Activated effector memory CD4-positive, alpha-beta T cell treated with anti-CD3 and anti-CD28 coated beads, Interleukin-2, amount 50 U/mL, for 16 hours (primary cell): ENCODE measurements at regions not wholly inside any gene's neighbourhood (a gene's known extent, or its start where the extent isn't known, plus 50 kb on each side); places are given as distances from the start of the nearest gene placed in this dataset.
"Not testable (repeated sequence)": the region's sequence is repeated elsewhere in the genome, so short reads cannot be mapped to it uniquely, and the experiment has no call there.

Experiments used
- DNase-seq: peaks from one replicate; pipeline ENCODE4 v3.0.0-alpha.2; 2020

GRCh38 chr7:9552431-9552830 lies 1119.0 kb downstream of the NXPH1 start:
- not testable (repeated sequence) for DNase-seq

GRCh38 chr7:9557853-9558252 lies 1124.4 kb downstream of the NXPH1 start:
- DNase-seq, result no peak

DNA sequence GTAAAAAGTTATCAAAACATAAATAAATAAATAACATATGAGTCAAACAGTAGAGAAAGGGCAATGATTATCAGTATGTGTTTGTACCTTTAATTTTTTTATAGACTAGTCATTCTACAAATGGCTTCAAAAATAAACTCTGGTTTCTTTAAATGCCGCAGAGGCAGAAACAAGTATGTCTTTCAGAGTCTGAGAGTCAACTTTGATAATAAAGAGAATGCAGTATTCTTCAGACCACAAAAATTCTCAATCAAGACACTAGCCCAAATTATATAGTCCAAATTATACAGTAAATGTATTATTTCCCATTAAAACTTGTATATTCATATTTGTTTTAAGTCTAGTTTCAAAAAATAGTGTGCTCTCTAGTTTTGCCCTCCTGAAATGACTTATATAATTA lies 1142.3 kb downstream of the NXPH1 start:
- DNase-seq, result no peak

GRCh38 chr7:9582824-9583223 lies 1149.4 kb downstream of the NXPH1 start:
- DNase-seq, result no peak

DNA sequence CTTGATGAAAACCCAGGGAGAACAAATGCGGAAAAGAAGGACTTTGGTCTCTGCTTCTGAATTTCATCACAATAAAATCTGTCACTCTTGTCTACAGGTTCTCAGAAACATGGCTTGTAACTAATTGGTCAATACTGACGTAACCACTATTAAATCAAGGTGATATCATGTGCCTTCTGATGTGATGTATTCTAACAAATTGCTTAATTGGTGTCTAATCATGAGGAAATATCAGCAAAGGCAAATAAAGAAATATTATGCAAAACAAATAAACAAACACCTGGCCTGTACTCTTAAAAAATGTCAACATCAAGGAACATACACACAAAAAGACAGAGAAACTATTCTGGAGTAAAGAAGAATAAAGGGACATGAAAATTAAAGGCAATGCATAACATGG lies 1165.0 kb downstream of the NXPH1 start:
- DNase-seq, result no peak

DNA sequence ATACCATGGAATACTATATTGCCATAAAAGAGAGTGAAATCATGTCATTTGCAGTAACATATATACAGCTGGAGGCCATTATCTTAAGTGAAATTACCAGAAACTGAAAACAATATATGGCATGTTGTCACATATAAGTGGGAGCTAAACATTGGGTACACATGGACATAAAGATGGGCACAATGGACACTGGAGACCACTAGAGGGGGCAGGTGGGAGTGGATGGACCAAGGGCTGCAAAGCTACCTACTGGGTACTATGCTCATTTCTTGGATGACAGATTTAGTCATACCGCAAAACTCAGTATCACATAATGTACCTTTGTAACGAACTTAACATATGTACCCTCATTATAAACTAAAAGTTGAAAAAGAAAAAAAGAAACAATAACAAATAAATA lies 1167.6 kb downstream of the NXPH1 start:
- no peak for DNase-seq

GRCh38 chr7:9603291-9603690 lies 1169.9 kb downstream of the NXPH1 start:
- no peak for DNase-seq

- no peak for DNase-seq
Measured at GRCh38 chr7:9608560-9608959, 1175.2 kb downstream of the NXPH1 start.

DNA sequence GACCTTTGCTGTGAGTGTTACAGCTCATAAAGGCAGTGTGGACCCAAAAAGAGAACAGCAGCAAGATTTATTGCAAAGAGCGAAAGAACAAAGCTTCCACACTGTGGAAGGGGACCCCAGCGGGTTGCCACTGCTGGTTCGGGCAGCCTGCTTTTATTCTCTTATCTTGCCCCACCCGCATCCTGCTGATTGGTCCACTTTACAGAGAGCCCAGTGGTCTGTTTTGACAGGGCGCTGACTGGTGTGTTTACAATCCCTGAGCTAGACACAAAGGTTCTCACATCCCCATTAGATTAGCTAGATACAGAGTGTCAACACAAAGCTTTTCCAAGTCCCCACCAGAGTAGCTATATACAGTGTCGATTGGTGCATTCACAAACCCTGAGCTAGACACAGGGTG lies 1187.5 kb downstream of the NXPH1 start:
- not testable (repeated sequence) for DNase-seq

GRCh38 chr7:9621306-9621902 lies 1188.0 kb downstream of the NXPH1 start:
- not testable (repeated sequence) for DNase-seq

DNA sequence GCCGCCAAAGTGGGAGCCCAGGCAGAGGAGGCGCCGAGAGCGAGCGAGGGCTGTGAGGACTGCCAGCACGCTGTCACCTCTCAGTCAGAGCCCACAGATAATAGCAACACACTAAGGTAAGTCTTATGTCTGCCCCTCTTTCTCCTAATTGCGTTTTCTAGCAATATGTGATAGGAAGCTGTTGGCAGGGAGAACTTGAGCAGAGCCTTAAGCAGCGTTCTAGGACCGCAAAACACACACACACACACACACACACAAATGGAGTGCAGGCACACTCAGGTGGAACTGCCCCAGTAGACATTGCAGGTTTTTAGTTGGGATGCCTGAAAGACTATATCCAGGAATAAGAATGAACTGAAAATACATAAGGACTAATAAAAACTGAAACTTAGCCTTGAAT lies 1188.5 kb downstream of the NXPH1 start:
- DNase-seq, result no peak

DNA sequence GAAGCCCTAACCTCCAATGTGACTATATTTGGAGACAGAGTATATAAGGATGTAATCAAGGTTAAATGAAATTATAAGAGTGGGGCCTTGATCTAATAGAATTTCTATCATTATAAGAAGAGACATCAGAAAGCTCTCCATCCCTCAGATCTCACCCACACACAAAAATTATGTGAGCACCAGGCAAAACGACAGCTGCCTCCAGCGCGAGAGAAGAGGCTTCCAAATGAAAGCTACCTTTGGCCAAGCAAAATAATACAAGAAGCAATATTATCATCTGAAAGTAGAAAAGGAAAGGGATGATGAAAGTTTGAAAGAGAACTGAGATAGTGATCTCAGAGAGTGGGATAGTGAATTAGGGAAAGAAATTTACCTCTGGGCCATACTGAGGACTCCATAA lies 1192.5 kb downstream of the NXPH1 start:
- no peak for DNase-seq

- DNase-seq, result no peak
Measured at GRCh38 chr7:9645756-9646155, 1212.3 kb downstream of the NXPH1 start.

GRCh38 chr7:9657257-9657656 lies 1223.8 kb downstream of the NXPH1 start:
- no peak for DNase-seq

DNA sequence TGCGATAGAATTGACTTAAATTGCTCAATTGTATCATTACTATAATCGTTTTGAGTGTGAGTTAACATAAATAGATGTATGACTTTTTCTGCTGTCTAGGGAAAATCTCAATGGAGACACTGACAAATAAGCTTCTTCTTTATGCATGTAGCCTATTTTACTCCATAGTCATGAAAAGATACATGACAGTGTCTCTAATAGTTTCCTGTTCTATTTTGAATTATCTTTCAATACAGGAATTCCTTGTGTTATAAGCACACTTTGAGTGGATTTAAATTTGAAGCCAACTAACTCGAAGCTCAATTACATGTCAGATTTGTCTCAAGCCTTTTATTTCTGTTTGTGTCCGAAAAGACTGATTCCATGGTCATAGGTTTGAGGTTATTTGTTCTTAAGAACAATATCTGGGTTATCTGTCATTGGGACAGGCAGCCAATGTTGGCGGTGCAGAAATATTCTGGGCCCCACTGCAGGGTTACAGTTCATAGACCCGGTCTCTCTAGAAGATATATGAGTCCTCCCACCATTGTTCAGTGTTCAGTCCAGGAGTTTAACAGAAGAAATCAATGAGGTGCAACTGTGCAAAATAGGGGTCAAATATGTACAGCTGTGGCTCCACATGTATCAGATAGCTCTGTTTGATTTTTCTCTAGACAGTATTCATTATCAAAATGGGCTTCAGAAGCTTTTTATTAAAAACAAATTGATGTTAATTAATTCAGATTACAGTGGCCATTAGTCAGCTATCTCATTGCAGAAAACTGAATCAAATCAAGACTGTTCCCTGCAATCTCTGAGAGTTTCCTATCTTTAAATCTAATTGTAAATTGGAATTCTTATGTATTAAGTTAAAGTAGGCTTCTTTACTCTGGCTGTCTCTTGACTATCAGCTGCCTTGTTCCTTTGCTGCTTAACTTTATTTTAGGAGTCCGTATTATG lies 1238.8 kb downstream of the NXPH1 start:
- no peak for DNase-seq

- DNase-seq, result no peak
Measured at GRCh38 chr7:9680713-9681112, 1247.3 kb downstream of the NXPH1 start.

- no peak for DNase-seq
Measured at GRCh38 chr7:9681284-9681683, 1247.9 kb downstream of the NXPH1 start.

GRCh38 chr7:9691286-9691685 lies 1257.9 kb downstream of the NXPH1 start:
- no peak for DNase-seq

DNA sequence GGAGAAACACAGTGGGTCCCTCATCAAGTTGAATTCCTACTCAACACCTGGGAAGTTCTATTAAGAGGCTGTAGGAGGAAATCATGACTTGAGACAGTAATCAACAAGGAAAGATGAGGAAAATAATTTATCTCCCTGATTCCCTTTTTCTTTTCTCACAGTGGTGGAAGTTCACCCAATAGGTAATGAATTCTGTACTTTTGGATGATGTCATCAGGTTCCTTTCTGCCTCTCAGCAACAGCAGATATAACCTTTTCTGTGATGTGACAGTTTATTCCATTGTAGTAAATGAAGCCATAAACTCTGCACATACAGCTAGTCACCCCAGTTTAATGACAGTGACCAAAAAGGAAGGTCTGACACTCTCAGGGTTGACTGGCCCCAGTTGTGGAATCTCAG lies 1265.0 kb downstream of the NXPH1 start:
- no peak for DNase-seq

- no peak for DNase-seq
Measured at GRCh38 chr7:9709216-9709615, 1264.5 kb upstream of the PHF14 start.

- DNase-seq, result no peak
Measured at GRCh38 chr7:9711259-9711918, 1262.3 kb upstream of the PHF14 start.

DNA sequence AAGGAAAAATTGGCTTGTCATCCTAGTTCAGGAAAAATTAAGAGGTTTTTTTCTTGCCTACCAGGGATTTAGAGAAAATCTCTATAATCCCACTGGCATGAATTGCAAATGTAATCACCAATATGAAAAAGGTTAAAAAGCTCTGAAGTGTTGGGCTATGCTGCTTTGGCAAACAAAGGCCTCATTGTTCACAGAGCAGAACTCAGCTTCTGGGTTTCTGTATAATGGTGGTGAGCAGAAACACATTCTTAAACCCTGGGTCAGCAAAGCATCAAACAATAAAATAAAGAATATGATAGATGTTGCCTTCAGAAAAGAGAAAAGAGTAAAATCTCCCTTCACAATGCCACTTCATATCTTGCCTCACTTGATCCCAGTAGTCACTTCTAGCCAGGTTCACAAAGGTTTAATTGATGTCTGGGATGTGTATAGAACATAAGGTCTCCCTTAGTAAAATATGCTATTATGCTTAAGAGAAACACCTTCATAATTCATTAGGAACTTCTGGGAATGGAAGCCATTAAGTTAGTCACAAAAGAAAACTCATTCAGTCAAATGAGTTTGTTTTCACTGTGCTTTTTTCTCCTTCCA lies 1255.5 kb upstream of the PHF14 start:
- DNase-seq, result no peak

DNA sequence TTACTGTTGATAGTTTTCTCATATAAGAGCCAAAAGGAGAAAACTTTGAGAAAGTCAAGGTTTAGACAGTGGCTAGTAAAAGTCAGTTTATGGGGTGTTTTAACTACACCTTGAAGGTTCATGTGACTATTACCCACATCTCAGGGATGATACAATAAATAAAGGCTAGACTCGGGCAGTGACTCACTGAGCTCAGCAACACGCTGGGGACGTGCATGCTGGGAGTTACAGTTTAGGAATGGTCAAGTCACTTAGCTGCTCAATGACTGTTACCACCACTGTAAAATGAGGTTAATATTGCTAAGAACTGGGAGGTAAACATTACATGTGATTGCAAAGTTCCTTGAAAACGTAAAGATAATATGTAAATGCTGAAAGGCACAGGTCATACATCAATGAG lies 1254.4 kb upstream of the PHF14 start:
- DNase-seq, result no peak

DNA sequence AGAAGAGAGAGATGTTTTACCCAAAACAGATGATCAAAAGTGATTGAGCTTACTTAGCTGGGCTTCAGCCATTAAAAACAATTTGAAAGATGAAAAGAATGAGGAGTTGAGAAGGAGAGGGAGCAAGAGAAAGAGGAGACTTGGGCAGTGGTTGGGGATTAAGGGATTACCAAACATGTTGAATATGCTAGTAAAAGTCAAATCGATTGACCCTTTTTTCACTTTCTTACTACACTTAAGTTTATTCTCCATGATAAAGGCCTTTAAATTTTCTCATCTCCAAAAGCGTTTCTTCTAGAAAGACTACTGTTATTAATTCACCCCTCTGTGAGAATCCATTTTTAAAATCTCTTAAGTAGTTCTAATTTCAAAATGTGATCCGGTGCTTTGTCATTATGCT lies 1254.0 kb upstream of the PHF14 start:
- no peak for DNase-seq
